ENCODE measurements at regions not wholly inside any gene's neighbourhood (a gene's known extent, or its start where the extent isn't known, plus 50 kb on each side); places are given as distances from the start of the nearest gene placed in this dataset.
A peak's percentile ranks its signal among the peaks of the same experiment; 100 is the strongest.

DNA sequence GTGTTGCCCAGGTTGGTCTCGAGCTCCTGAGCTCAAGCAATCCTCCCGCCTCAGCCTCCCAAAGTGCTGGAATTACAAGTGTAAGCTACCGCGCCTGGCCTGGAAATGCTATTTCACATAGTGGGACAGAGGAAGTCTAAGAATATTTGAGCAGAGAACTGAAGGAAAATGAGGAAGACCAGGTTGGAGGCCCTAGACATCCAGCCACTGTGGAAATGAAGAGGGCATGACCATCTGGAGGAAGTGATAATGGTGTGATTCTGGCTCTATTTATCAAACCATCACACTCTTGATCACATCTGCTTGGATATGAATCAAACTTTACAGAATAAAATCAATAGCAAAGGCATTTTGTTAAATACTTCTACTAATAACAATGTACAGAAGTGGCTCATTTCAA is 65.9 kb upstream of the ARHGEF3 start:
- TF ChIP-seq, protein P1, sequence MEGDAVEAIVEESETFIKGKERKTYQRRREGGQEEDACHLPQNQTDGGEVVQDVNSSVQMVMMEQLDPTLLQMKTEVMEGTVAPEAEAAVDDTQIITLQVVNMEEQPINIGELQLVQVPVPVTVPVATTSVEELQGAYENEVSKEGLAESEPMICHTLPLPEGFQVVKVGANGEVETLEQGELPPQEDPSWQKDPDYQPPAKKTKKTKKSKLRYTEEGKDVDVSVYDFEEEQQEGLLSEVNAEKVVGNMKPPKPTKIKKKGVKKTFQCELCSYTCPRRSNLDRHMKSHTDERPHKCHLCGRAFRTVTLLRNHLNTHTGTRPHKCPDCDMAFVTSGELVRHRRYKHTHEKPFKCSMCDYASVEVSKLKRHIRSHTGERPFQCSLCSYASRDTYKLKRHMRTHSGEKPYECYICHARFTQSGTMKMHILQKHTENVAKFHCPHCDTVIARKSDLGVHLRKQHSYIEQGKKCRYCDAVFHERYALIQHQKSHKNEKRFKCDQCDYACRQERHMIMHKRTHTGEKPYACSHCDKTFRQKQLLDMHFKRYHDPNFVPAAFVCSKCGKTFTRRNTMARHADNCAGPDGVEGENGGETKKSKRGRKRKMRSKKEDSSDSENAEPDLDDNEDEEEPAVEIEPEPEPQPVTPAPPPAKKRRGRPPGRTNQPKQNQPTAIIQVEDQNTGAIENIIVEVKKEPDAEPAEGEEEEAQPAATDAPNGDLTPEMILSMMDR (IDR thresholded peaks at IDR 0.05) = no peak
- no peaks in the 10 kb centered on the region for H3K9me3 ChIP-seq
- H3K36me3 ChIP-seq = no peaks in the 10 kb centered on the region
- no peak for DNase-seq
- no peak overlapping the region for H3K4me3 ChIP-seq
- ATAC-seq = no peak
- intact Hi-C loops (cut with DNase I) = no loop called here
- peaks cover 0 to 10% (median 0%) of the 10 kb centered on the region in 9 donors for H3K4me1 ChIP-seq
- H3K27ac ChIP-seq = no peak overlapping the region
- H3K27me3 ChIP-seq = no peaks in the 10 kb centered on the region
- WGBS, 2 donors = 87% methylated on average over 4 of the region's 4 CpGs

DNA sequence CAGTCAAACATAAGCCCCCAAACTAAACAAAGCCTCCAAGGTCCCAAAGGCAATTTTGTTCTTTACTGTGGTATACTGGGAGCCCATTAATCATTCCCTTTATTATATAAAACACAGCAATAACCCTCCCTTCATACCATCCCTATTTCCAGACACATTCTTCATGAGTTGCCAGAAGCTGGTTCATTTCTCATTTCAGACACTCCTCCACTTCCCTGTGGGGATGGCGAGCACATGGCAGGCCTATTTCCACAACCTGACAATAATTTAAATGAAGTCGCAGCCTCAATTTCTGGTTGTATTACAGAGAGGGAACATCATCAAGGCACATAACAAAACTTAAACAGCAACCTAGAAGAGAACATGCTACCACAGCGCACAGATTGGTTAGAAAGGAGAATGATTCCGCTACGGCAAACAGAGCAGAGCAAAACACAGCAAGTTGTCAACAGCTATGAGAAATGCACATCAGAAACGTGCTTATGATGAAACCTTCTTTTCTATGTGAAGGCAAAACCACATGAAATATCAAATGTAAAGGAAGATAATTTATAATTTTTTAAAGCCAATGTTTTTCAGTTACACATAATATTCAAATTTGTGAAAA is 63.3 kb upstream of the ARHGEF3 start:
- DNase-seq = no peak
- 90 to 96% methylated on average over 6 of the region's 6 CpGs for WGBS, 2 donors
- TF ChIP-seq, protein P1 (IDR thresholded peaks at IDR 0.05) = no peak
- peaks cover 0 to 24% (median 0%) of the 10 kb centered on the region in 9 donors for H3K4me1 ChIP-seq
- intact Hi-C loops (cut with DNase I) = no loop called here
- H3K36me3 ChIP-seq = no peaks in the 10 kb centered on the region
- H3K9me3 ChIP-seq = no peaks in the 10 kb centered on the region
- no peak for ATAC-seq
- H3K27me3 ChIP-seq = no peaks in the 10 kb centered on the region
- H3K4me3 ChIP-seq = no peak overlapping the region
- H3K27ac ChIP-seq = no peak overlapping the region

DNA sequence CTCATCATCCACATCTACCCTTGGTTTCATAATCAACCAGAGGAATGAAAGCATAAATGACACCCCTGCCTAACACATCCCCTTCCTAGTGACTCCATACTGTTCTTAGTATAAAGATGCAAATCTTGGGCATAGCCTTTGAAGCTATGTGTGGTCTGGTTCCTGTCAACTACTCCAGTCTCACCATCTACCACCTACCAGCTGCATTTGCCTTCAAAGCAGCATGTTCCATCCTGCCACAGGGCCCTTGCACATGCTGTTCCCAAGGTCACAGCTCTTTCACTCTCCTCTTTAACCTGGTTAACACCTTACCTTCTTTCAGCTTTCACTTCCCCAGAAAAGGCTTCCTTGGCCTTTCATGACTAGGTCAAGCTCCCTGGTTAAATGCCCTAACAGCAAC is 62.3 kb upstream of the ARHGEF3 start:
- no peak for ATAC-seq
- TF ChIP-seq, protein P1 (IDR thresholded peaks at IDR 0.05) = no peak
- H3K9me3 ChIP-seq = no peaks in the 10 kb centered on the region

DNA sequence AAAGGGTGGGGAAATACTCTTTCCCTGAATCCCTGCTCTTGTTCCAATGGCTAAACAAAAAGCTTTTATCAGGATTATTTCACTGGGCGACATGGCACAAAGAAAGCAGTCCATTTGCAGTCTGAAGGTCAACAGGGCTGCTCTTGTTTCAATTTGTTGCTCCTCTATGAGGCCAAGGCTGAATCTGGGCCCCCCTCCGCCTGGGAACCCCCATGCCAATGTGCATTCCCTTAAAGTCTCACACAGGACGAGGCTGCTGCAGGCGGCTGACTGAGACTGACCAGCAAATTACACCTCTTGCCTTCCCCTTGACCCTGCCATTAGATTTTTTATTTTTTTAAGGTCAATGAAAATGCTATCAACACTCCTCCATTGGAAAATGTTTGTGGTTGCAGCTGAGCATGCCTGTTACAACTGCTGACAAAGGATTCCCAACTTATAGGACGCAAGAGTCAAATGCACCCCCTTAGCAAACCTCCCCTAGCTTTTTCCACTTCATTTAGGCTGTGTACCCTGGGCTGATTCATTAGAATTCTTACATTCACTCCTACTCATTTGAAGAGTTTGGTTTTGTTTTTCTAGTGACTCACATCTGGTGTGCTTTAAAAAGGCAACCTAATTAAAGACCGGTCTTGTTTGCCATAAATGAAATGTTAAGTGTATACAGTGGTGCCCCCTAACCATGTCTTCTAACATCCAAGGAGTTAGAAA is 60.8 kb upstream of the ARHGEF3 start:
- Histone ChIP-seq H3K4me1 (peaks cover 0 to 25% (median 0%) of the 10 kb centered on the region in 9 donors), H3K9me3 (no peaks in the 10 kb centered on the region), H3K4me3 (no peak overlapping the region), H3K27ac (no peak overlapping the region), H3K36me3 (no peaks in the 10 kb centered on the region), H3K27me3 (no peaks in the 10 kb centered on the region)
- TF ChIP-seq, protein P1 (IDR thresholded peaks at IDR 0.05) = no peak
- intact Hi-C loops (cut with DNase I) = no loop called here
- 78 to 82% methylated on average over 6 of the region's 6 CpGs for WGBS, 2 donors
- peak in 1 of 8 donors; percentile 25 for ATAC-seq
- no peak for DNase-seq

More for the DNA sequence above, 62.3 kb upstream of the ARHGEF3 start:
- Histone ChIP-seq H3K27ac (no peak overlapping the region), H3K4me1 (peaks cover 0 to 21% (median 0%) of the 10 kb centered on the region in 9 donors), H3K36me3 (no peaks in the 10 kb centered on the region), H3K27me3 (no peaks in the 10 kb centered on the region), H3K4me3 (no peak overlapping the region)
- intact Hi-C loops (cut with DNase I) = no loop called here
- no peak for DNase-seq
